Activated CD4-positive, alpha-beta T cell treated with anti-CD3 and anti-CD28 coated beads for 36 hours (primary cell): ENCODE measurements at regions not wholly inside any gene's neighbourhood (a gene's known extent, or its start where the extent isn't known, plus 50 kb on each side); places are given as distances from the start of the nearest gene placed in this dataset.

Experiments
- ATAC-seq: fragments of 200-7000 bp; cut with Tn5 transposase; one replicate; pipeline ENCODE4 v1.10.0; 2021; ENCODE audit warnings: mild to moderate bottlenecking, moderate library complexity
- CTCF ChIA-PET: fragments of 350-600 bp; sonication (Branson Sonifier 250); formaldehyde crosslinking; loops from one replicate; lab custom pipeline; 2021; ENCODE audit warnings: antibody characterized with exemption; lab: Charles Lee
- POLR2A ChIA-PET: fragments of 350-600 bp; sonication (Branson Sonifier 250); formaldehyde crosslinking; loops from one replicate; lab custom pipeline; 2021; ENCODE audit warnings: antibody characterized with exemption, inconsistent platforms; lab: Charles Lee
- DNase-seq: peaks from one replicate; pipeline ENCODE4 v3.0.0-alpha.2; 2020
- H3K27ac Mint-ChIP-seq: one replicate; pipeline ENCODE4 v1.8.0; 2021; ENCODE audit warnings: mixed read lengths
- H3K27me3 Mint-ChIP-seq: one replicate; pipeline ENCODE4 v1.8.0; 2021; ENCODE audit warnings: mixed read lengths
- H3K36me3 Mint-ChIP-seq: one replicate; pipeline ENCODE4 v1.8.0; 2021; ENCODE audit warnings: low read depth, mixed read lengths
- H3K4me1 Mint-ChIP-seq: one replicate; pipeline ENCODE4 v1.8.0; 2021; ENCODE audit warnings: mixed read lengths
- H3K4me3 Mint-ChIP-seq: one replicate; pipeline ENCODE4 v1.8.0; 2021; ENCODE audit warnings: mild to moderate bottlenecking, moderate library complexity, mixed read lengths
- H3K9me3 Mint-ChIP-seq: one replicate; pipeline ENCODE4 v1.8.0; 2021; ENCODE audit warnings: low read depth, mixed read lengths
- intact Hi-C, 2 experiments: fragments of 100-400 bp; cut with DNase I in 1 of 2; cut with micrococcal nuclease in 1 of 2; formaldehyde crosslinking; loops; one replicate each; pipeline versions ENCODE4 v1.14.2 to v1.15.1; 2022 to 2024; cut with DNase I, micrococcal nuclease

DNA sequence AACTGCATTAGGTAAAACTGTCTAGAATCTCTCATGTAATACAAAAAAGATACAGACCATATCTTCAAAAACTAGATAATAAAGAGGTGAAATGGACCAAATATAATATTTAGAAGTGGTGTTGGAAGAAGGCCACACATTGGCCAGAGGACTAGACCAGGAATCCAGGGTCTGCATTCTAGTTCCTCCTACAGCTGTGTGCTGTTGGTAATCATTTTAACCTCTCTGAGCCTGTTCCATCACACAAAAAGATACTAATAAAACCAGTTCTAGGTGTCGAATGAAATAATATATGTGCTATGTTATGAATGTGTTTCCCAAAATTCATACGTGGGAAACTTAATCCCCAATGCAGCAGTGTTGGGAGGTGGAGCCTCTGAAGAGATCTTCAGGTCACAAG, 111.6 kb upstream of the RREB1 start:
- intact Hi-C loops, result no loop called here
- no peak overlapping the region for H3K27ac Mint-ChIP-seq
- H3K4me3 Mint-ChIP-seq, result no peak overlapping the region
- no peaks in the 10 kb centered on the region for H3K36me3 Mint-ChIP-seq
- H3K4me1 Mint-ChIP-seq, result no peaks in the 10 kb centered on the region
- ATAC-seq, result no peak
- ChIA-PET POLR2A (no interaction called here), CTCF (interaction anchor here (1.4 kb wide), 1 partner anchor 15 kb away, joined by 4 read pairs; no protein-coding TSS in a partner anchor)
- no peaks in the 10 kb centered on the region for H3K9me3 Mint-ChIP-seq
- H3K27me3 Mint-ChIP-seq, result peaks cover 2% of the 10 kb centered on the region
- no peak for DNase-seq

DNA sequence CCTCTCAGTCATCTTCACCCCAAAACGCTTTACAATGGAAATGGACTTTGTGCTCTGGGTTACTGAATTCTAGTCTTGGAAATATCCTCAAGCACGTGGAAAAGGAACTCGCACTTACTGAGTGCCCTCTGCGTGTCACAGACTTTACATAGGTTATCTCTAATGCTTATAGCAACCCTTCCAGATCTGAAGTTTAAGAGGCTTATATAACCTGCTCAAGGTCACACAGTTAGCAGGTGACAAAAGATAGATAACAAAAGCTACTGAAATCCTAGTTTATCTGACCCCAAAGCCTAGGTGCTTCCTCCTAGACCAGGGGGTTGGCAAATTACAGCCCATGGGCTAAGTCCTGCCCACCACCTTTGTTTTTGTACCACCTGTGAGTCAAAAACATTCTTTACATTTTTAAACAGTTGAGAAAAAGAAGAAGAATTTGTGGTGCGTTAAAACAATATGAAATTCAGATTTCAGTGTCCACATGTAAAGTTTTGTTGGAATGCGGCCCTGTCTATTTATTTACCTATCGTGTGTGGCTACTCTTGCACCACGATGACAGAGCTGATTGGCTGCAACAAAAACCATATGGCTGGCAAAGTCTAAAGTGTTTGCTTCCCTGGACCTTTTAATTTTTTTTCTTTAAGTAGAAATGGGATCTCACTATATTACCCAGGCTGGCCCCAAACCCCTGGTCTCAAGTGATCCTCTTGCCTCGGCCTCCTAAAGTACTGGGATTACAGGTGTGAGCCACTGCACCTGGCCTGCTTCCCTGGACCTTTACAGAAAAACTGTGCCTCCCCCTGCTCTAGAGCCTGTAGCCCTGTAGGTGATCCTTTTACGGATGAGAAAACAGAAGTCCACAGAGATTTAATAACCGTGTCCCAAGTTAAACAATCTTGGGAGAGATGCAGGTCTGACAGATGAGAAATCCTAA, 110.2 kb upstream of the RREB1 start:
- POLR2A ChIA-PET, result no interaction called here
- intact Hi-C loops, result no loop called here
- ATAC-seq (no peak), DNase-seq (no peak)
- H3K4me1 Mint-ChIP-seq, result no peaks in the 10 kb centered on the region
- CTCF ChIA-PET, result no interaction called here
- H3K9me3 Mint-ChIP-seq, result no peaks in the 10 kb centered on the region
- H3K27ac Mint-ChIP-seq, result no peak overlapping the region
- H3K36me3 Mint-ChIP-seq, result no peaks in the 10 kb centered on the region
- peaks cover 2% of the 10 kb centered on the region for H3K27me3 Mint-ChIP-seq
- no peak overlapping the region for H3K4me3 Mint-ChIP-seq

GRCh38 chr6:6998194-6998569, 109.6 kb upstream of the RREB1 start:
- CTCF ChIA-PET, result no interaction called here

GRCh38 chr6:7000825-7001777, 106.7 kb upstream of the RREB1 start:
- no peak overlapping the region for H3K27ac Mint-ChIP-seq
- peaks cover 9% of the 10 kb centered on the region for H3K27me3 Mint-ChIP-seq
- ChIA-PET POLR2A (no interaction called here), CTCF (no interaction called here)
- ATAC-seq (no peak), DNase-seq (no peak)
- intact Hi-C loops, result no loop called here
- H3K9me3 Mint-ChIP-seq, result no peaks in the 10 kb centered on the region
- H3K36me3 Mint-ChIP-seq, result no peaks in the 10 kb centered on the region
- peaks cover 3% of the 10 kb centered on the region for H3K4me1 Mint-ChIP-seq
- H3K4me3 Mint-ChIP-seq, result no peak overlapping the region

More at GRCh38 chr6:6998194-6998569, 109.6 kb upstream of the RREB1 start:
- no peaks in the 10 kb centered on the region for H3K36me3 Mint-ChIP-seq
- intact Hi-C loops, result no loop called here
- DNase-seq, result no peak
- H3K9me3 Mint-ChIP-seq, result no peaks in the 10 kb centered on the region
- no peak overlapping the region for H3K4me3 Mint-ChIP-seq
- H3K4me1 Mint-ChIP-seq, result no peaks in the 10 kb centered on the region
- no peak overlapping the region for H3K27ac Mint-ChIP-seq
- POLR2A ChIA-PET, result no interaction called here
- no peak for ATAC-seq
- H3K27me3 Mint-ChIP-seq, result peaks cover 2% of the 10 kb centered on the region

DNA sequence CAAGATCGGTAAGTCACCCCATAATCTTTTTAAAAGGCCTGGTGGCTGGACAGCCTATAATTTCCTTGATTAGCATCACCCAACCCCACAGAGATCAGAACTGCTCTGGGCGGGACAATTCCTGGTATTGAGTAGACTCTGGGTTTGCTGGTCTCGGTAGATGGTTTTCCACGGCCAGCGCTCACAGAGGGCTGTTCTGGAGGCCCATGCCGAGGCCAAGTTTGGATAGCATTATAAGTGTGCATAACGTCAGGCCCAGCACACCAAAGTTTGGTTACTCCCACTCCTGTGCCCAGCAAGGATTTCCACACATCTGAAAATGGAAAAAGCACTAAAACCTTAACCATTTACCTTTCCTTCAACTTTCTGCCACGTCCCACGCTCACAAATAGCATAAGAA, 104.7 kb upstream of the RREB1 start:
- CTCF ChIA-PET, result no interaction called here
- no peak overlapping the region for H3K4me3 Mint-ChIP-seq
- H3K27me3 Mint-ChIP-seq, result peaks cover 8% of the 10 kb centered on the region
- H3K9me3 Mint-ChIP-seq, result no peaks in the 10 kb centered on the region
- no peak overlapping the region for H3K27ac Mint-ChIP-seq
- DNase-seq, result no peak
- intact Hi-C loops, result no loop called here
- H3K4me1 Mint-ChIP-seq, result peaks cover 14% of the 10 kb centered on the region
- POLR2A ChIA-PET, result no interaction called here
- no peak for ATAC-seq
- H3K36me3 Mint-ChIP-seq, result no peaks in the 10 kb centered on the region

DNA sequence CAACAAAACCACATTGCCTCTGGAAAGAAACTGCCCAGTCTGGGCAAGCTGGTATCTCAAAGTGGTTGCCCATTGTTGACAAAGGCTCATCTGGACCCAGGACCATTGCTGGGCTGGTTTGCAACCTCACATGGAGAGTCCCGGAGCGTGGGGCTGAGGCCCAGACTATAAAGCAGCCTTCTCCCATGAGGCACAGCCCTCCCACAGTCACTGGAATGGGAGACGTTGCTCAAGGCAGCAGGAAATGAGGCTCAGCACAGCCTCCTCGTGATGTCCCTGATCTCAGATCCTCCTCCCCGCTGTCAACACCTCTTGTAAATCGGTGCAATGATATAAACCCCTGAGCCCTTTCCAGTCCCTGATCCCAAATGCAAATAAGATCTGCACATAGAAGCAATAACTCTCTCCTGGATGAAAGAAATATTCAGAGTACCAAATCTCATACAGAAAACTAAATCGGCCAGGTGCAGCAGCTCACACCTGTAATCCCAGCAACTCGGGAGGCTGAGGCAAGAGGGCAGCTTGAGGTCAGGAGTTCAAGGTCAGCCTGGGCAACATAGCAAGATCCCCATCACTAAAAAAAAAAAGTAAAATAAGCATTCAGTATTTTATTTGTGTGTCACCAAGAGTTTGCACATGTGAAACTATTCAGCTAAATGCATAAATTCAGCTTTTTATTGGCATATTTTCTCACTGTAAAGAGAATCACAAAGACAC, 103.0 kb upstream of the RREB1 start:
- peaks cover 14% of the 10 kb centered on the region for H3K4me1 Mint-ChIP-seq
- H3K4me3 Mint-ChIP-seq, result no peak overlapping the region
- no peaks in the 10 kb centered on the region for H3K36me3 Mint-ChIP-seq
- peaks cover 15% of the 10 kb centered on the region for H3K27me3 Mint-ChIP-seq
- ChIA-PET POLR2A (no interaction called here), CTCF (no interaction called here)
- no peak for DNase-seq
- ATAC-seq, result no peak
- no peaks in the 10 kb centered on the region for H3K9me3 Mint-ChIP-seq
- no peak overlapping the region for H3K27ac Mint-ChIP-seq
- intact Hi-C loops, result no loop called here

DNA sequence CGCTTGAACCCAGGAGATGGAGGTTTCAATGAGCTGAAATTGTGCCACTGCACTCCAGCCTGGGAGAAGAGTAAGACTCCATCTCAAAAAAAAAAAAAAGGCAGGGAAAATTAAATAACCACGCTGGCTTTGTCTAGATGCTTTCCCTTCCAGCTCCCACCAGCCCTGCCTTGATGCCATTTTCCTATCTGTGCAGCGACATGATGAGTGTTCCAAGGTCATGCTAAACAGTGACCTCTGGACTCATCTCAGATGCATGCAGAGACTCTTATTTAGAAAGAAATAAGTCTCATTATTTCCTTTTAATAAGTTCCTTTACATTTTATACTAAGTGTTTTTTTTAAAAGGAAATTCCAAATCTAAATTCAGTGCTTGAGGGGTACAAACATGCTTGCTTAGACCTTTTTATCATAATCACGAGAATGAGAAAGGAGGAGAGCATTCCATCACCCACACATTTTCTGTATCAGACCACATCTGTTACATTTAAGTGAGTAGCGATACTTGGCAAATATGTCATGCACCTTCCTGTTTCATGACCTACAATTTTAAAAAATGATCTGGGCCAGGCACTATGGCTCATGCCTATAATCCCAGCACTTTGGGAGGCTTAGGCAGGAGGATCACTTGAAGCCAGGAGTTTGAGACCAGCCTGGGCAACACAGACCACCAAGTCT, 101.1 kb upstream of the RREB1 start:
- intact Hi-C loops, result no loop called here
- H3K36me3 Mint-ChIP-seq, result no peaks in the 10 kb centered on the region
- DNase-seq, result no peak

GRCh38 chr6:7008451-7008988, 99.2 kb upstream of the RREB1 start:
- Mint-ChIP-seq H3K4me1 (peaks cover 14% of the 10 kb centered on the region), H3K27ac (no peak overlapping the region), H3K36me3 (no peaks in the 10 kb centered on the region), H3K27me3 (peaks cover 15% of the 10 kb centered on the region), H3K4me3 (no peak overlapping the region), H3K9me3 (no peaks in the 10 kb centered on the region)
- ChIA-PET CTCF (interaction anchor here (0.9 to 1.4 kb wide), 3 partner anchors 16 to 108 kb away, joined by 3 to 4 read pairs (median 4); no protein-coding TSS in a partner anchor), POLR2A (no interaction called here)
- intact Hi-C loops, result no loop called here
- DNase-seq, result no peak
- no peak for ATAC-seq

More for the DNA sequence above, 101.1 kb upstream of the RREB1 start:
- peaks cover 14% of the 10 kb centered on the region for H3K4me1 Mint-ChIP-seq
- ChIA-PET CTCF (no interaction called here), POLR2A (no interaction called here)
- H3K27ac Mint-ChIP-seq, result no peak overlapping the region
- ATAC-seq, result peak; percentile 81
- no peaks in the 10 kb centered on the region for H3K9me3 Mint-ChIP-seq
- H3K4me3 Mint-ChIP-seq, result no peak overlapping the region
- peaks cover 15% of the 10 kb centered on the region for H3K27me3 Mint-ChIP-seq

- POLR2A ChIA-PET, result no interaction called here
- intact Hi-C loops, result no loop called here
- H3K27ac Mint-ChIP-seq, result no peak overlapping the region
- DNase-seq (no peak), ATAC-seq (no peak)
- H3K36me3 Mint-ChIP-seq, result no peaks in the 10 kb centered on the region
- H3K9me3 Mint-ChIP-seq, result no peaks in the 10 kb centered on the region
- H3K4me3 Mint-ChIP-seq, result no peak overlapping the region
- H3K27me3 Mint-ChIP-seq, result no peaks in the 10 kb centered on the region
- H3K4me1 Mint-ChIP-seq, result no peaks in the 10 kb centered on the region
- CTCF ChIA-PET, result no interaction called here
These were observed 91.5 kb upstream of the RREB1 start for GRCh38 chr6:7016226-7016625.

GRCh38 chr6:7021301-7021700, 86.5 kb upstream of the RREB1 start:
- H3K27me3 Mint-ChIP-seq, result peaks cover 3% of the 10 kb centered on the region
- no peak overlapping the region for H3K4me3 Mint-ChIP-seq
- CTCF ChIA-PET, result no interaction called here
- intact Hi-C loops, result no loop called here
- ATAC-seq (no peak), DNase-seq (no peak)
- no peak overlapping the region for H3K27ac Mint-ChIP-seq
- no peaks in the 10 kb centered on the region for H3K4me1 Mint-ChIP-seq
- H3K36me3 Mint-ChIP-seq, result peaks cover 2% of the 10 kb centered on the region
- no peaks in the 10 kb centered on the region for H3K9me3 Mint-ChIP-seq
- POLR2A ChIA-PET, result no interaction called here
